Right renal cortex interstitium (tissue), 3 donors: ENCODE measurements at regions not wholly inside any gene's neighbourhood (a gene's known extent, or its start where the extent isn't known, plus 50 kb on each side); places are given as distances from the start of the nearest gene placed in this dataset.
"Not testable (repeated sequence)": the region's sequence is repeated elsewhere in the genome, so short reads cannot be mapped to it uniquely, and the experiment has no call there.

Experiments used
- DNase-seq, 3 donors: peaks; one replicate each; pipeline ENCODE4 v3.0.0-alpha.2; 2013; ENCODE audit warnings: low read depth in 3 of 3, low spot score in 2 of 3

DNA sequence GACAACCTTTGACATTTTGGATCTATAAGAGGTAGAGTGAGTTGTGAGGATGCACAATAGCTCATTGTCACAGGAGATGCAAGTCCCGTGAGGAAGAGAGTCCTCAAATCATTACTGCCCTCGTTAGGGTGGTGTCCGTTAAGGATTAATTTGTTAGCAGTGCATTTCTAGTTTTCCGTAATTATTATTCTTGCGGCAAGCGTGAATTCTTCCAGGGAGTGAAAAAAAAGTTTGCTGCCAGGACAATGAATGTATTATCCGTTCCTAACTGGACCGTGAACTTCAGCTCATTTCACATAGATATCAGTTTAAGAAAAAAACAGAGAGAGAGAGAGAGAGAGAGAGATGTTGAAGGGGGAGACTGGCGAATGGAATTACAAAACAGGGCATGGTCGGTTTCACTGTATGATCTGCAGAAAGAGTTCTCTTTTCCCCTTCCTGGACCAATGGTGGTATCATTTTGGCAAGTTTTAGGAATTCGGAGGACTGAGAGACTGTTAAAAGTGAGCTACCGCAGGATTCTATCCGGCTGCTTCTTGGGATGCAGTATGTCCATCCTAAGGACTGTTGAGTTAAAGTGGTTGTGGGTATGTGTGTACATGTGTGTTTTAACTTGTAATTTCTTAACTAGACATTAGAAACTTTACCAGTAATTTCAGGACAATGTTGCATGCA is 216.0 kb upstream of the NFIA start:
- DNase-seq, result no peak

DNA sequence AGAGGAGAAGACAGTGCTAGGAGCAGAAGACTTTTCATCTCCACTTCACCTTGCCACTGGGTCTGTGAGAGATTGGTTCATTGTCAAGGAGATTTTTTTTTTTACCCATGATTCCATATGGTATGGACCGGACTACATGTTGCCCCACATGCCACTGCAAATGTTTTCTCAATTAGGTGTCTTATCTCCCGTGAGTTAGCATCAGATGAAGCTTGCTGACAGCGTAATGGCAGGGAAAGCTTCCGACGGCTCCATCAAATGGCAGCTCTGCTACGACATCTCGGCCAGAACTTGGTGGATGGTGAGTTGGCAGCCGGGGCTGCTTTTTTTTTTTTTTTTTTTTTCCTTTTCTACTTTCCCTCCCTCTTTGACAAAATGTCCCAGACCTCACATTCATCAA is 217.2 kb upstream of the NFIA start:
- no peak for DNase-seq

DNA sequence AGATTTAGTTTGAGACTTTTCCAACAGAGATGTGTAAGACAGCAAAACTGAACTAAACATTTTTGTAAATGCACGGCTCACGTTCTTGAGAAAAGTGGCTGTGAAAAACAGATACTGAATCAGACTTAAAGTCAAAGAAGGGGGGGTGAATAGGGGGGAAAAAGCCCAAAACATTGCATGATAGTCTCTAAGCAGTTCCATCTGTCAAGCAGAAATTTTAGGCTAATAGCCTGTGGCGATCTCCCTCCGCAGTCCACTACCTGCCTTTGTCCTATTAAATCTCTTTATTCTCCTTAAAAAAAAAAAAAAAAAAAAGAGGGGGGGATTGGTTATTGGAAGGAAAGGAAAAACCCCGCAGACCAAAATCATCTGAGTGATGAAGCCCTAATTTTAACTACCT is 217.6 kb upstream of the NFIA start:
- DNase-seq, result no peak

DNA sequence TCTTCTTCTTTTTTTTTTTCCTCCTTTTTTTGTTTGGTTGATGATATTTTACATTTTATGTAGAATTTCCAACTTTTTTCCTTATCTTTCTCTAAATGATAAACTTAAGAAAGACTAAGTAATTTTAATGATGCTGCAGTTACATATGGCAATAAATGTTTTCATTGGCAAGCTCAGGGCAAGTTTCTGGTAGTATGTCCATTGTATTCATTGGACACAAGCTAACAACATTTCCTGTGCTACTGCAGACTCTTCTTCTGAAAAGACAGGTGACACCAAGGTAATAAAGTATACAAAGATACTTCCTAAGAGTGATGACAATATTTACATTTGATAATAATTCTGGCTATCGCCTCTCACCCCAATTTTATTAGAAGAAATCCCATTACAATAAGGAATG is 219.2 kb upstream of the NFIA start:
- DNase-seq, result no peak

DNA sequence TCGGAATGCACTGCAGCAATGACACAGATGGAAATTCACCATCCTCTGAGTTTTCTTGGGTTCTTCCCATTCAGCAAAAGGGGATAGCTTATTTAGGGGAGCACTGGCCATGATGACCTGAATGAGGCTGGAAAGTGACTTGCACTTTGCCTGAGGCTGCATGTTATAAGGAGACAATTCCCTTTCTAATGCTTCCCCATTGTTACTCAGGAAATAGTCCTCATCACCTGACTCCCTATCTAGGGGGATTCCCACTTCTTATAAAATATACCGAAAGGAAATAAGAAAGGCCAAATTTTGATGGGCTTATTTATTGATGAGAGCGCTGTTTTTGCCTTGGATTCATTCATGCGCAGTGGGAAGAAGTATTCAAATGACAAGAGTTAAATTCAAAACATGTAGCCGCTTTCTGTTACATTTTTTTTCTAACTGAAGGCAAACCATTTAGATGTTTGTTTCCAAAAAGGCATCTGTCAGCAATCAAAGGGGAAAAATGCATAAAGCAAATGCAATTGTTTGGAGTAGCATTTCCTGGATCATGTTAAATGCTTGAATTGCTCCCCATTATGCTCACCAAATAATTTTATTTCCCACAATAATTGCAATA is 220.3 kb upstream of the NFIA start:
- DNase-seq, result no peak

DNA sequence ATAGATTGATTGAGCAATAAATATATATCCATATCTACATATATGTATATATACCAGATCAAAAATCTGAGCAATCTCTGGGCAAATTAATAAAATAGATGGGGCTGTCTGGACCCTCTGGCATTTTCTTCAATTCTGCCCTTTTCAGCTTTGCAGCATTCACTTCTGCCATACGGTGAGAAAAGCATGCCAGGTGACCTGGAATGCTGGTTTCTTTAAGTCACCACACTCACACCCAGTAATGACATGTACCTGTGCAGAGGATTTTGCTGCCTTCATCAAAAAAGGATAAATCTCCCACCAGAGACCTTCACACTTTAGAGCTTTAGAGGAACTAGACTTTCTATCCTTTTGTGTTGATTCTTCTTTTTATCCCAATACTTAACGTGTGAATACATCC is 223.2 kb upstream of the NFIA start:
- no peak for DNase-seq

DNA sequence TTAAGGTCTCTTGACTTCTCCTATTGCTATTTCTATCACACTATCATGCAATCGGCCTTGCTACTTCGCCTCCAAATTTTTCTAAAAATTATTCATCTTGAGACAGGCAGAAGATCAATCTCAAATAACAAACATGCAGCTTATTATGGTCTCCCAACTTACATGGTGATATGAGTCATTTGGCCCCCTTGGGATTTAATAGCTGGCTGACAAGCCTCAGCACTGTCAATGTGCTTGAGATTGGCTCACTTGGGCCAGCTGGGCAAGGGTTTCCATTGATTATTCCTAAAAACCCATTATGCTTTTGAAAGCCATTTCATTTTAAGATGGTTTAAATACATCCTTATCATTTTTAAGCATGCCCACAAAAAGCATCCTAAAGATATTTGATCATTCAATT is 224.5 kb upstream of the NFIA start:
- no peak for DNase-seq

DNA sequence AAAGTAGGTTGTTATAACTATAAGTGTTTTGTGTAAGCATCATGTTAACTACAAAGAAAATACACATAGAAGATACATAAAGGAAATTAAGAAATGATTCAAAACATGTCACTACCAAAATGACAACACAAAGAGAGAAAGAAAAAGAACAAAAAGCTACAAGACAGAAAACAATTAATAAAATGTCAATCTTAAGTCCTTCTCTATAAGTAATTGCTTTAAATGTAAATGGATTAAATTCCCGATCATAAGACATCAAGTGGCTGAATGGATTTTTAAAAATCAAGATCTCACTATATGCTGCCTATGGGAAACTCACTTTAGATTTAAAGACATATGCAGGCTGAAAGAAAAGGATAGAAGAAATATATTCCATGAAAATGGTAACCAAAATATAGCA is 232.3 kb upstream of the NFIA start:
- DNase-seq, result no peak

DNA sequence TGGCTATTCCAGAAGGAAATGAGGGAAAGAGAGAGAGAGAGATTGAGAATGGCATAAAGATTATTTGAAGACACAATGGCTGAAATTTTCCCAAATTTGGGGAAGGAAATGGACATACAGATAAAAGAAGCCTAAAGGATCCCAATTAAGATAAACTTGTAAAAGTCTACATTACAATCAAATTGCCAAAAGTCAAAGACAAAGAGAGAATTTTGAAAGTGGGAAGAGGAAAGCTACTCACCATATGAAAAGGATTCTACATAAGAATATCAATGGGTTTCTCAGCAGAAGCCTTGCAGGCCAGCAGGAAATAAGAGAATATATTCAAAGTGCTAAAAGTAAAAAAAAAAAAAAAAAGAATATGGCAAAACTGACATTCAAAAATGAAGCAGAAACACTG is 233.0 kb upstream of the NFIA start:
- no peak for DNase-seq

DNA sequence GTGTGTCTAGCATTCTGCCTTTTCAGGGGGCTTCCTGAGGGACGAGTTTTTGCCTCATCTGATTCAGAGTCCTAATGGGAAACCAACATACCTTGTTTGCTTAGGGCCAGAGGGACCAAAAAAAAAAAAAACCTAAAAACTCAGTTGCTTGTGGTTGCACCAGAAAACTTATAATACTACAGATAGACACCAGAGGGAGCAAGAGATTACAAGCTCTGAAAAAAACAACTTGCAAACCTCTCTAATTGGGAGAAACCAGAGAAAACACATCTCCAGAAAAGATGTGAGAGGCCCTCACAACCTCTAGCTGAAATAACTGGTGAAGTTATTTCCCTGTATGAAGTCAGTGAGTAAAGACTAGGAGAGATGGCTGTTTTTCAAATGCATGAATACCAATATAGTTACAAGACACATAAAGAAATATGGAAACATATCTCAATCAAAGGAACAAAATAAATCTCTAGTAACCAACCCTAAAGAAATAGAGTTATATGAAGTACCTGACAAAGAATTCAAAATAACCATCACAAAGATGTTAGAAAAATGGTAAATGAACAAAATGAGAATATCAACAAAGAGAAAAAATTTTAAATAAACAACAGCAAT is 233.7 kb upstream of the NFIA start:
- DNase-seq, result no peak

DNA sequence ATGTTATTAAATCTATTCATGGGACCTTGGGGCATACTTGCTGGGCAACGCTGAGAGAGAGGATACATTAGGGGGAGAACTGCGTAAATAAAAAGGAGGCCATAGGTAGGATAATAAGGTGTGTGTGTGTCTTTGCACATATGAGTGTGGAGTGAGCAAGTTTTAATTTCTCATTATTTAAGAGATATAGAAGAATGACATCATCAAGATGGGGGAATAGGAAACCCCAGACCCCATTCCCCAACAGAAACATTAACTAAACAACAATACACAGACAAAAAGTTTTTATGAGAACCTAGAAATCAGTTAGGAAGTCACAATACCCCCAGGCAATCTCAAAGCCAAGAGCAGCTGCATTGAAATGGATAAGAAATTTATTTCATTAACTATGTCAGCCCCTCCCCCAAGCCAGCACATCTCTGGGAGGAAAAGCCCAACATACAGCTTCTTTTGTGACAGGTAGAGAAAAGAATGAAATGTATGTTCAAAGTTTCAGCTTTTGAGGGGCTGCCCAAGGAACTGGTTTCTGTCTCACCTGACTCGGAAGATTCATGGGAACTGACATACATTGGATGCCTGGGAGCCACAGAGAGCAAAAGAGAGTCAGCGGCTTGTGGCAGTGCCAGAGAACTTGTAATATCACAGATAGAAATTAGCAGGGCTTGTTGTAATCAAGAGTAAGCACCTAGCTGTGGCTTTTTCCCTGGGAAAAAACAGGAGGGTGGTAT is 234.3 kb upstream of the NFIA start:
- no peak for DNase-seq

DNA sequence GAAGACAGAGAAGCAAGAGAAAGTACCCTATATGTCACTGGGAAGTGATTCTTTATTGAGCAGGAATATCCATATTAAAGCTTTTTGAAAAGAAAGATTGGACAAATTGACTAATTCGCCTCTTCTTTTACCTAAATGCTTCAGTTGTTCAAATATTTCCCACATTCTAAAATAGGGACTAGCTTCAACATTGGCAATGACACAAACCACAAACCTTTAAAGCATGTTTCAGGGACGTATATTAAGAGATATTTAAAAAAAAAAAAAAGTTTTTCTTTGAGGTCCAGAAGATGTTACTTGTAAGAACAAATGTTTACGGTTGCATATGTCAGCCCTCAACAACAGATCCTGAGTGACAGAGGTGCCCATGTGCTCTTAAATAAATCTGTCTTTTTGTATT is 235.0 kb upstream of the NFIA start:
- DNase-seq, result no peak

DNA sequence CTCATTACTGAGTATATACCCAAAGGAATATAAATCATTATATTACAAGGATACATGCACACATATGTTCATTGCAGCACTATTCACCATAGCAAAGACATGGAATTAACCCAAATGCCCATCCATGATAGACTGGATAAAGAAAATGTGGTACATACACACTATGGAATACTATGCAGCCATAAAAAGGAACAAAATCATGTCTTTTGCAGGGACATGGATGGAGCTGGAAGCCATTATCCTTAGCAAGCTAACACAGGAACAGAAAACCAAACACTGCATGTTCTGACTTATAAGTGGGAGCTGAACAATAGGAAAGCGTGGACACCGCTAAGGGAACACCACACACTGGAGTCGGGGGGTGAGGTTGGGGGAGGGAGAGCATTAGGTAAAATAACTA is 236.7 kb upstream of the NFIA start:
- DNase-seq, result not testable (repeated sequence)

DNA sequence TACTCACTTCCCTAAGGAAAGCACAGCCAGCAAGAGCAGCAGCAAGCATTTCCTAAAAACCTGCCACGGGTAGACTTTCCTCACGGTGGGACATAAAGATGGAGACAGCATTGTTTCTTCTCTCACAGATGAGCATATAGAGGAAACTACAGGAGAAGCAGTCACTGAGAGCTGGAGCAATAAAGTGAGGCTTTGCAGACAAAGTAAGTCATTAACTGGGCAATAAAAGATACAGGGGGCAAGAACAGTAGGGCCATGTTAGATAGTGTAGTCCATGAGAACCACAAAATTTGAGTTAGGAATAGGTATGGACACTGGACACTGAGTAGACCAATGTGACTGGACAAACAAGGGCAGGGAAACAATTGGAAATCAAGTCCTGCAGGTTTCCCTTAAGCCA is 240.1 kb upstream of the NFIA start:
- no peak for DNase-seq

DNA sequence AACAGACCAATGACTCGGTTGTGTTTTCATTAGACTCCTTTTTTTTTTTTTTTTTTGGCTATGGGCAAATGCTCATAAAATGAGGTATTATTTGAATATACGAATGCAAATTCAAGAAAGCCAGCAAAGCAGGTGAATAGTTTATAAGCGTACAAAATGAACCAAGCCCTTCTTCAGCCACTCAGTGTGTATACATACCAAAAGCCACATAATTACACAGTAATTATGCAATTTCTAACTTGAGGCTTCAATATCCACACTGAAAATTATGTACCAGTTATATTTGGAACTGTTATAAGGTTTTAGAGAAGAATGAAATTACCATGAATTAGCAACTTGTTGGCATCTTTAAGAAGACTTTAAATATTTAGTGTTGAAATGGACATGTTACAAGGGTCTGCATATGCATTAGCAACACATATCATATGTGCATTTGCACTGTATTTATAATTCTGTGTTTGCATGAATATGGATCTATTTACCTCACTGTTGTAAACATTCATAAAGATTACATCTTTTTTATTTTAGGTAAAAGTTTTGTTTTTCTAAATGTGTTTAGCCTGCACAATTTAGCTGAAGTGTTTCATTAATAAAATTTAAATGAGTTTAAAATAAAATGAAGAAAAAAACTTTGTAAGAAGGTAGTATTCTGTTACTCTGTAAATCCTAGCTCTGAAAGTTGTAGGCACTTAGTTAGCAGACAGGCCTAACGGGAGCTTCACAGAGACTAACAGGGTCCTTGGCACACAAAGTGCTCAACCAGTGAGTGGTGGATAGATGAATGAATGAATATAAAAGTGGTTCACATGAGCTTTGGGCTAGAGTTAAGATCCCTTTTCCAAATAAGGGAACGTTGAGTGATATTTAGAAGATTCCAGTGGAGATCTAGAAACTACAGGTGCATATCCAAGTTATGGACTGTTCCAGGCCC is 241.0 kb upstream of the NFIA start:
- DNase-seq, result no peak

DNA sequence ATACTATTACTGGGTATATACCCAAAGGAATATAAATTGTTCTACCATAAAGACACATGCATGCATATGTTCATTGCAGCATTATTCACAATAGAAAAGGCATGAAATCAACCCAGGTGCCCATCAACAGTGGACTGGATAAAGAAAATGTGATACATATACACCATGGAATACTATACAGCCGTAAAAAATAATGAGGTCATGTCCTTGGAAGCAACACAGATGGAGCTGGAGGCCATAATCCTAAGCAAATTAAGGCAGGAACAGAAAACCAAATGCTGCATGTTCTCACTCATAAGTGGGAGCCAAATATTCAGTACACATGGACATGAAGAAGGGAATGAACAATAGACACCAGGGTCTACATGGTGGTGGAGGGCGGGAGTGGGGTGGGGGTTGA is 241.9 kb upstream of the NFIA start:
- not testable (repeated sequence) for DNase-seq

DNA sequence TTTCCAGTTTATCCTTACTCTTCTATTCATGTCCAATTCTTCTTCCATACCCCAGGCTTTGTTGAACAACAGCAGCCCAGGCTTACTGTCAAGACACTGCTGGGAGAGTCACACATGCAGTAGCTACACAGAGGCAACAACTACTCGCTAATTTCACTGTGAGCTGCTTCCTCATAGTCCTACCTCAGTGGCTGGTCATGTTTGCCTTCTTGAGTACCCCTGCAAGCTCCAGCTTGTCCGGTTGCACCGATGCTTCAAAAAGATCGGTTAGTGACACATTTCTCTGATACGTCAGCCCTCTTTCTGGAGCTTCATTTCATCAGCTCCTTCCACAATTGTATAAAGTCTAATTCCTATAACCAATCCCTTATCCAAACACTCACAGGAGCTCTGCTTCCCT is 246.7 kb upstream of the NFIA start:
- DNase-seq, result no peak

DNA sequence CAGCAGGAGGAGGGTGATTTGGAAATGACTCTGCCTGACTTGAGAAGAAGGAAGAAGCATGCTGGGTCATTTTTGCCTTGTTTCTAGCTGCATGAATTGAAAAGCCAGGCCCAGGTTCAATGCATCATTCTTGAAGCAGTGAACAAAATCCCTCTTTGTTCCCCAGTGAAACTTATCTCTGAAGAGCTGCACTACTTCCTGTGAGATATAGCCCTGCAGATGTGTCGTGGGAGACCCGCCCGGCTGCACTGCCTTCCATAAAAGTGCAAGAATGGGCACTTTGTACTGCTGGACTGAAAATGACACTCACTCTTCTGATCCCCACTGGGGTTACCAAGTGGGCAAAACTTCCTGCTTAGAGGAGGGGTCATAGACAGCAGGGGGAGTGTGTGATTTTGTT is 249.2 kb upstream of the NFIA start:
- DNase-seq, result no peak

DNA sequence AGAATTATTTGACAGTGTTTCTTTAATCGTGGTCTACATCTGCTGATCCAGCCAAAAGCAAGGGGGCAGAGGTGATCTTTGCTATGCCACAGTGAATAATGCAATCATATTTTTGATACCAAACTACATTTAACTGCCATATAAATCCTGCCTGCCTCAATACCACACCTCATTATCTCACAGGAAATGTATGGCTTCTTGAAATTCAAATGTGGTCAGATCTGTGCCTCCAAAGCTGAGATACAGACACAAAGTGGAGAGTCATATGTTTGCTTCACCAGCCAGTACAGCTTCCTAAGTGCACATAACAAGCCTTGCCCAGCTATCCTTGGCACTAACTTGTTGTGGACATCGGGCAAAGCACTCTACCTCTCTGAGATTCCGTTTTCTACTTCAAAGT is 250.0 kb upstream of the NFIA start:
- DNase-seq, result no peak

DNA sequence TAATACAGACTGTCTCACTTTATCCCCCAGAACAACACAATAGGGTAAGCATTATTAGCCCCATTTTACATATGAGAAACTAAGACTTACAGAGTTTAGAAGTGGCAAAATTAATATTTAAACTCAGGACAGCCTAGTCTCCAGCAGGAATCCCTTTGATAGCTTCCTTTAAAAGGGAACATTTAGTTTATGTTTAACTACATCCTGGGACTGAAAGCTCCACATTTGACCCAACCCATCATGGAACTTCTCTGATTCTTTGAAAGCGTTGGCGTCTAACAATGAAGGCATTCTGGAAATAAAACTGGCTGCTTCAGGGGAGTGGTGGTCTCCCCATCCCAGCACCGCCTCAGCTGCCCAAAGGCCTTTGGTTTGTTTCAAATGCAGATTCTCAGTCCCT is 250.6 kb upstream of the NFIA start:
- DNase-seq, result no peak

DNA sequence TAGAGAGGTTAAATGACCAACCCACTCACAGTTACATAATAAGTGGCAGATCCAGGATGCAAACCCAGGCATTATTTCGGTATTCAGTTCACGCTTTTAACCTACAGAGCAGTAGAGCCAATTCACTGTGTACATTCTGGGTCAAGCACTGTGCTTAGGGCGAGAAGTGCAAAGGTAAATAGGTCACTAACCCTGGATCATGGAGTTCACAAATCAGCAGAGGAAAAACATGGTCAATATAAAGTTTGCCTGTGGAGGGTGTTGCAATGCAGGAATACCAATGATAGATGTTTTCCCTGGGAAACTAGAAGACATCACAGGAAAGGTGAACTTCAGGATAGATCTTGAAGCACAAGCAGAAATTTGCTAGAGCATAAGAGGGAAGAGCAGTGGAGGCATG is 253.4 kb upstream of the NFIA start:
- DNase-seq, result no peak
